PC-9 (cell line): ENCODE measurements at regions not wholly inside any gene's neighbourhood (a gene's known extent, or its start where the extent isn't known, plus 50 kb on each side); places are given as distances from the start of the nearest gene placed in this dataset.

Experiments
- BruUV-seq: library from RNA; stranded (reverse); fragments of 400-500 nt; replicated peaks from 2 replicates; lab custom pipeline; 2021; lab: Mats Ljungman, UMichigan
- CTCF ChIA-PET: fragments of 300-600 bp; sonication (Branson Sonifier 250); formaldehyde crosslinking; loops from one replicate; lab custom pipeline; 2022; ENCODE audit warnings: antibody characterized with exemption; lab: Charles Lee
- POLR2A ChIA-PET: fragments of 300-600 bp; sonication (Branson Sonifier 250); formaldehyde crosslinking; loops from one replicate; lab custom pipeline; 2022; ENCODE audit warnings: antibody characterized with exemption; ENCODE audit not compliant: unreplicated experiment; lab: Charles Lee
- DNase-seq, 2 experiments: peaks; one replicate each; pipeline versions ENCODE4 v3.0.0 to v3.0.0-alpha.2; 2015 to 2022; ENCODE audit warnings: mixed read lengths in 1 of 2
- H2AFZ ChIP-seq: fragments of 200-600 bp; sonication (generic); 2 replicates; pipeline ENCODE4 v1.8.1; 2017; ENCODE audit warnings: antibody characterized with exemption
- H3F3A ChIP-seq: fragments of 200-600 bp; sonication (generic); 2 replicates; pipeline ENCODE4 v1.8.1; 2017; ENCODE audit warnings: antibody characterized with exemption, mild to moderate bottlenecking, low read depth; ENCODE audit not compliant: insufficient read depth
- H3K27ac ChIP-seq: fragments of 200-600 bp; sonication (generic); 2 replicates; pipeline ENCODE4 v1.6.1; 2016; ENCODE audit warnings: mixed run types
- H3K27me3 ChIP-seq: fragments of 200-600 bp; sonication (generic); 2 replicates; pipeline ENCODE4 v1.6.1; 2016; ENCODE audit warnings: low read depth, mixed run types; ENCODE audit not compliant: insufficient read depth
- H3K36me3 ChIP-seq: fragments of 200-600 bp; sonication (generic); 2 replicates; pipeline ENCODE4 v1.6.1; 2016; ENCODE audit warnings: low read depth, mixed run types
- H3K4me1 ChIP-seq: fragments of 200-600 bp; sonication (generic); replicated peaks from 2 replicates; pipeline ENCODE4 v1.6.1; 2016; ENCODE audit warnings: mixed run types; ENCODE audit not compliant: insufficient read depth
- H3K4me2 ChIP-seq: fragments of 200-600 bp; sonication (generic); 2 replicates; pipeline ENCODE4 v1.6.1; 2017; ENCODE audit warnings: mixed run types
- H3K4me3 ChIP-seq: fragments of 200-600 bp; sonication (generic); 2 replicates; pipeline ENCODE4 v1.6.1; 2016; ENCODE audit warnings: mixed run types
- H3K79me2 ChIP-seq: fragments of 200-600 bp; sonication (generic); 2 replicates; pipeline ENCODE4 v1.6.1; 2017; ENCODE audit warnings: low read depth, mixed run types
- H3K9me2 ChIP-seq: fragments of 200-600 bp; sonication (generic); 2 replicates; pipeline ENCODE4 v1.8.1; 2017; ENCODE audit warnings: mild to moderate bottlenecking; ENCODE audit not compliant: insufficient read depth
- H3K9me3 ChIP-seq: fragments of 200-600 bp; sonication (generic); 2 replicates; pipeline ENCODE4 v1.8.1; 2016; ENCODE audit warnings: low read depth; ENCODE audit not compliant: insufficient read depth
- H4K20me1 ChIP-seq: fragments of 200-600 bp; sonication (generic); 2 replicates; pipeline ENCODE4 v1.8.1; 2017; ENCODE audit not compliant: insufficient read depth
- CTCF ChIP-seq: fragments of 200-600 bp; sonication (generic); conservative IDR thresholded peaks from 2 replicates; pipeline ENCODE4 v1.6.1; 2017; ENCODE audit warnings: mixed run types, antibody characterized with exemption, mild to moderate bottlenecking, moderate library complexity
- EZH2 ChIP-seq: fragments of 200-600 bp; sonication (generic); IDR thresholded peaks from 2 replicates; pipeline ENCODE4 v1.8.0; 2017; ENCODE audit warnings: antibody characterized with exemption, low read depth
- intact Hi-C: fragments of 100-400 bp; cut with micrococcal nuclease; formaldehyde crosslinking; loops from one replicate; pipeline ENCODE4 v1.10.0; 2022; ENCODE audit not compliant: unreplicated experiment

GRCh38 chr12:20039562-20039961 lies 328.8 kb upstream of the PDE3A start:
- no peaks in the 10 kb centered on the region for H3K27me3 ChIP-seq
- no peaks in the 10 kb centered on the region for H3K79me2 ChIP-seq
- no peak for DNase-seq
- no peak overlapping the region for H3K4me3 ChIP-seq
- H3K9me2 ChIP-seq: peaks cover 6% of the 10 kb centered on the region; the same call in 1 of the 2 replicates
- no peak overlapping the region for H3K4me2 ChIP-seq
- H3K27ac ChIP-seq: no peak overlapping the region
- no peak for TF ChIP-seq EZH2
- TF ChIP-seq CTCF: no peak
- H3F3A ChIP-seq: no peaks in the 10 kb centered on the region
- intact Hi-C loops: no loop called here
- POLR2A ChIA-PET: no interaction called here
- CTCF ChIA-PET: no interaction called here
- H3K36me3 ChIP-seq: no peaks in the 10 kb centered on the region
- no TSS peak for BruUV-seq
- H3K4me1 ChIP-seq: no peaks in the 10 kb centered on the region
- no peak overlapping the region for H2AFZ ChIP-seq
- no peaks in the 10 kb centered on the region for H3K9me3 ChIP-seq
- no peaks in the 10 kb centered on the region for H4K20me1 ChIP-seq

- no peaks in the 10 kb centered on the region for H3K36me3 ChIP-seq
- no peak for TF ChIP-seq CTCF
- TF ChIP-seq EZH2: no peak
- DNase-seq: no peak
- H3K9me3 ChIP-seq: no peaks in the 10 kb centered on the region
- H3F3A ChIP-seq: no peaks in the 10 kb centered on the region
- H3K4me1 ChIP-seq: no peaks in the 10 kb centered on the region
- no peak overlapping the region for H3K4me3 ChIP-seq
- intact Hi-C loops: no loop called here
- peaks cover 6% of the 10 kb centered on the region; the same call in 1 of the 2 replicates for H3K9me2 ChIP-seq
- ChIA-PET CTCF (no interaction called here), POLR2A (no interaction called here)
- no peaks in the 10 kb centered on the region for H3K79me2 ChIP-seq
- BruUV-seq: no TSS peak
- no peaks in the 10 kb centered on the region for H3K27me3 ChIP-seq
- H3K4me2 ChIP-seq: no peak overlapping the region
- H2AFZ ChIP-seq: no peak overlapping the region
- no peak overlapping the region for H3K27ac ChIP-seq
- H4K20me1 ChIP-seq: no peaks in the 10 kb centered on the region
Observed at GRCh38 chr12:20040184-20040583, 328.2 kb upstream of the PDE3A start.

GRCh38 chr12:20040831-20041230 lies 327.5 kb upstream of the PDE3A start:
- H3K27me3 ChIP-seq: no peaks in the 10 kb centered on the region
- H3K9me2 ChIP-seq: peaks cover 6% of the 10 kb centered on the region; the same call in 1 of the 2 replicates
- no peak overlapping the region for H3K4me2 ChIP-seq
- no peak for TF ChIP-seq EZH2
- no peak for TF ChIP-seq CTCF
- no TSS peak for BruUV-seq
- ChIA-PET POLR2A (no interaction called here), CTCF (no interaction called here)
- no peak overlapping the region for H3K27ac ChIP-seq
- no peaks in the 10 kb centered on the region for H3K79me2 ChIP-seq
- no peaks in the 10 kb centered on the region for H3K9me3 ChIP-seq
- intact Hi-C loops: no loop called here
- DNase-seq: no peak
- no peaks in the 10 kb centered on the region for H4K20me1 ChIP-seq
- no peaks in the 10 kb centered on the region for H3K36me3 ChIP-seq
- H3K4me3 ChIP-seq: no peak overlapping the region
- no peaks in the 10 kb centered on the region for H3K4me1 ChIP-seq
- H3F3A ChIP-seq: no peaks in the 10 kb centered on the region
- H2AFZ ChIP-seq: no peak overlapping the region
